SK-N-SH treated with all-trans-retinoic acid at 6 μM for 48 hours (cell line): ENCODE measurements at regions not wholly inside any gene's neighbourhood (a gene's known extent, or its start where the extent isn't known, plus 50 kb on each side); places are given as distances from the start of the nearest gene placed in this dataset.

Source experiments
- ATAC-seq: fragments of 200-7000 bp; cut with Tn5 transposase; 3 replicates; pipeline ENCODE4 v1.9.1; 2020; ENCODE audit warnings: mild to moderate bottlenecking, moderate library complexity
- ARNTL ChIP-seq: fragments of 450-650 bp; formaldehyde crosslinking; IDR thresholded peaks from 2 replicates; pipeline ENCODE4 v1.5.0; 2020; ENCODE audit warnings: low read depth, mild to moderate bottlenecking, moderate library complexity, borderline replicate concordance
- BACH2 ChIP-seq: fragments of 250-450 bp; sonication (Bioruptor Pico); IDR thresholded peaks from 2 replicates; pipeline ENCODE4 v1.9.0; 2021; ENCODE audit warnings: mild to moderate bottlenecking, borderline replicate concordance
- CREB5 ChIP-seq: fragments of 250-450 bp; sonication (Bioruptor Pico); IDR thresholded peaks from 2 replicates; pipeline ENCODE4 v1.5.1; 2020; ENCODE audit warnings: low read depth, mild to moderate bottlenecking, moderate library complexity
- CSDC2 ChIP-seq: fragments of 250-450 bp; sonication (Bioruptor Pico); IDR thresholded peaks from 2 replicates; pipeline ENCODE4 v1.5.0; 2020; ENCODE audit warnings: mild to moderate bottlenecking, moderate library complexity
- CSRNP3 ChIP-seq: fragments of 250-450 bp; sonication (Bioruptor Pico); IDR thresholded peaks from 2 replicates; pipeline ENCODE4 v1.5.1; 2021; ENCODE audit warnings: mild to moderate bottlenecking, moderate library complexity
- ESRRG ChIP-seq: fragments of 250-450 bp; sonication (Bioruptor Pico); IDR thresholded peaks from 2 replicates; pipeline ENCODE4 v1.6.1; 2021; ENCODE audit warnings: mild to moderate bottlenecking
- GLIS3 ChIP-seq: fragments of 250-450 bp; sonication (Bioruptor Pico); IDR thresholded peaks from 2 replicates; pipeline ENCODE4 v1.5.0; 2020; ENCODE audit warnings: mild to moderate bottlenecking, moderate library complexity
- ISL1 ChIP-seq: fragments of 250-450 bp; sonication (Bioruptor Pico); IDR thresholded peaks from 2 replicates; pipeline ENCODE4 v2.1.2; 2022; ENCODE audit warnings: mild to moderate bottlenecking, moderate library complexity
- OSR1 ChIP-seq: fragments of 250-450 bp; sonication (Bioruptor Pico); IDR thresholded peaks from 2 replicates; pipeline ENCODE4 v1.8.0; 2022; ENCODE audit warnings: moderate library complexity, mild to moderate bottlenecking, inconsistent platforms
- PATZ1 ChIP-seq: fragments of 250-450 bp; sonication (Bioruptor Pico); IDR thresholded peaks from 2 replicates; pipeline ENCODE4 v1.8.0; 2020; ENCODE audit warnings: mild to moderate bottlenecking, moderate library complexity, borderline replicate concordance
- PPARA ChIP-seq: fragments of 250-450 bp; sonication (Bioruptor Pico); IDR thresholded peaks from 2 replicates; pipeline ENCODE4 v1.5.0; 2020; ENCODE audit warnings: mild to moderate bottlenecking, borderline replicate concordance
- RARB ChIP-seq: fragments of 250-450 bp; sonication (Bioruptor Pico); IDR thresholded peaks from 2 replicates; pipeline ENCODE4 v1.8.0; 2021; ENCODE audit warnings: mild to moderate bottlenecking, moderate library complexity
- SNAI2 ChIP-seq: fragments of 250-450 bp; sonication (Bioruptor Pico); IDR thresholded peaks from 2 replicates; pipeline ENCODE4 v1.5.0; 2020; ENCODE audit warnings: mild to moderate bottlenecking, moderate library complexity
- TCF4 ChIP-seq: fragments of 250-450 bp; sonication (Bioruptor Pico); IDR thresholded peaks from 2 replicates; pipeline ENCODE4 v1.8.0; 2021; ENCODE audit warnings: mild to moderate bottlenecking, moderate library complexity, borderline replicate concordance
- TOX ChIP-seq: fragments of 250-450 bp; sonication (Bioruptor Pico); IDR thresholded peaks from 2 replicates; pipeline ENCODE4 v1.8.0; 2021; ENCODE audit warnings: mild to moderate bottlenecking, moderate library complexity, borderline replicate concordance
- ZC3H10 ChIP-seq: fragments of 250-450 bp; sonication (Bioruptor Pico); IDR thresholded peaks from 2 replicates; pipeline ENCODE4 v1.5.1; 2021; ENCODE audit warnings: mild to moderate bottlenecking, moderate library complexity
- ZFP3 ChIP-seq: fragments of 250-450 bp; sonication (Bioruptor Pico); IDR thresholded peaks from 2 replicates; pipeline ENCODE4 v1.5.0; 2020; ENCODE audit warnings: mild to moderate bottlenecking, moderate library complexity
- ZFP30 ChIP-seq: fragments of 450-650 bp; formaldehyde crosslinking; IDR thresholded peaks from 2 replicates; pipeline ENCODE4 v1.5.0; 2022; ENCODE audit warnings: mild to moderate bottlenecking, moderate library complexity
- ZNF565 ChIP-seq: fragments of 450-650 bp; formaldehyde crosslinking; conservative IDR thresholded peaks from 2 replicates; pipeline ENCODE4 v1.5.0; 2020; ENCODE audit warnings: low read depth, mild to moderate bottlenecking, moderate library complexity
- ZNF70 ChIP-seq: fragments of 450-650 bp; formaldehyde crosslinking; IDR thresholded peaks from 2 replicates; pipeline ENCODE4 v1.5.0; 2020; ENCODE audit warnings: mild to moderate bottlenecking, moderate library complexity
- ZNF8 ChIP-seq: fragments of 450-650 bp; formaldehyde crosslinking; IDR thresholded peaks from 2 replicates; pipeline ENCODE4 v1.5.0; 2020; ENCODE audit warnings: mild to moderate bottlenecking, moderate library complexity
- TF ChIP-seq, protein P1 (sequence below): fragments of 250-450 bp; sonication (Bioruptor Pico); IDR thresholded peaks from 2 replicates; pipeline ENCODE4 v1.5.0; 2020; ENCODE audit warnings: mild to moderate bottlenecking, moderate library complexity

DNA sequence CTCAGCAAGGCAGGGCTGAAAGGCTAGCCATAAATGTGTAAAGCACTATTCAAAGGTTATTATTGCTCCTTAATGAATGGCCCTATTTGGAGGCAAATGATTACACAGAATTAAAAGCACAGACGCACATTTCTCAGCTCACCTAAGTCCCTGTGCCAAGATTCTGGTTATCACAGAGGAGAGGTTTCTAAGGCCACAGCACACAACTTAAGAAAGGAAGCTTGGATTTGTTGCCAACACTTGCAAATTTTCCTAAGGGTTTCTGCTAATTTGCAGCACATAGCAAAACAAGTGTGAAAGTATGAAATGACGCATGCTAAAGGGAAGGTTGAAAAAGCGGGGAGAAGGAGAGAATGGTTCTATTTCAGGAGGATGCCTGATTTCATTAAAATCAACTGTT is 834.1 kb upstream of the C9orf72 start:
- no peak for ATAC-seq
- TF ChIP-seq ARNTL (CRISPR knock-in tag) (no peak), CSDC2 (no peak), ZFP30 (no peak), ZNF70 (CRISPR knock-in tag) (no peak), GLIS3 (CRISPR knock-in tag) (no peak), ISL1 (no peak), RARB (no peak), PPARA (CRISPR knock-in tag) (no peak), CREB5 (no peak), ZNF8 (CRISPR knock-in tag) (no peak), TOX (CRISPR knock-in tag) (no peak), SNAI2 (CRISPR knock-in tag) (no peak), CSRNP3 (no peak), BACH2 (no peak), TCF4 (no peak)
- TF ChIP-seq, protein P1, sequence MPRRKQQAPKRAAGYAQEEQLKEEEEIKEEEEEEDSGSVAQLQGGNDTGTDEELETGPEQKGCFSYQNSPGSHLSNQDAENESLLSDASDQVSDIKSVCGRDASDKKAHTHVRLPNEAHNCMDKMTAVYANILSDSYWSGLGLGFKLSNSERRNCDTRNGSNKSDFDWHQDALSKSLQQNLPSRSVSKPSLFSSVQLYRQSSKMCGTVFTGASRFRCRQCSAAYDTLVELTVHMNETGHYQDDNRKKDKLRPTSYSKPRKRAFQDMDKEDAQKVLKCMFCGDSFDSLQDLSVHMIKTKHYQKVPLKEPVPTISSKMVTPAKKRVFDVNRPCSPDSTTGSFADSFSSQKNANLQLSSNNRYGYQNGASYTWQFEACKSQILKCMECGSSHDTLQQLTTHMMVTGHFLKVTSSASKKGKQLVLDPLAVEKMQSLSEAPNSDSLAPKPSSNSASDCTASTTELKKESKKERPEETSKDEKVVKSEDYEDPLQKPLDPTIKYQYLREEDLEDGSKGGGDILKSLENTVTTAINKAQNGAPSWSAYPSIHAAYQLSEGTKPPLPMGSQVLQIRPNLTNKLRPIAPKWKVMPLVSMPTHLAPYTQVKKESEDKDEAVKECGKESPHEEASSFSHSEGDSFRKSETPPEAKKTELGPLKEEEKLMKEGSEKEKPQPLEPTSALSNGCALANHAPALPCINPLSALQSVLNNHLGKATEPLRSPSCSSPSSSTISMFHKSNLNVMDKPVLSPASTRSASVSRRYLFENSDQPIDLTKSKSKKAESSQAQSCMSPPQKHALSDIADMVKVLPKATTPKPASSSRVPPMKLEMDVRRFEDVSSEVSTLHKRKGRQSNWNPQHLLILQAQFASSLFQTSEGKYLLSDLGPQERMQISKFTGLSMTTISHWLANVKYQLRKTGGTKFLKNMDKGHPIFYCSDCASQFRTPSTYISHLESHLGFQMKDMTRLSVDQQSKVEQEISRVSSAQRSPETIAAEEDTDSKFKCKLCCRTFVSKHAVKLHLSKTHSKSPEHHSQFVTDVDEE (CRISPR knock-in tag): no peak

GRCh38 chr9:28409919-28410318 is 836.6 kb upstream of the C9orf72 start:
- TF ChIP-seq PATZ1 (no peak), TOX (CRISPR knock-in tag) (no peak), ZNF8 (CRISPR knock-in tag) (no peak), CSDC2 (no peak), ZFP30 (no peak), ISL1 (no peak), TCF4 (no peak)
- ATAC-seq: no peak

DNA sequence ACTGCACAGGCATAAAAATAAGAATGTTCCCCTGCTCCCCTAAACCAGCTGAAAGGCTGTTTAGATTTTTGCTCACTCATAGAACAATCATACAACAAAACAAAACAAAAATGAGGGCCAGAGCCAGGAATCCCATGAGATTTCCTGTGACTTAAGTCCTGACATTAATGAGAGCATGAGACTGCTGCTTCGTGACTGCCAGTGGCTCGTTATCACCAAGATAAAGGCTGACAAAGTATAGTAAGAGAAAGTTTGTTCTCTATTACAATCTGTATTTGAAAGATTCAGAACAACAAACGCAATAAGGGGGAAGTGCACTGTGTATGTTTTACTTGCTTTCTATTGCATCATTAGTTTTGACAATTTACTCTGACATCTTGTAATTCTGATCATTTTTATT is 837.1 kb upstream of the C9orf72 start:
- ATAC-seq: no peak
- TF ChIP-seq PATZ1 (no peak), ARNTL (CRISPR knock-in tag) (no peak), ZNF70 (CRISPR knock-in tag) (no peak), RARB (no peak), ZFP3 (no peak), ZFP30 (no peak), BACH2 (no peak), GLIS3 (CRISPR knock-in tag) (no peak), CREB5 (no peak), ESRRG (CRISPR knock-in tag) (no peak)

DNA sequence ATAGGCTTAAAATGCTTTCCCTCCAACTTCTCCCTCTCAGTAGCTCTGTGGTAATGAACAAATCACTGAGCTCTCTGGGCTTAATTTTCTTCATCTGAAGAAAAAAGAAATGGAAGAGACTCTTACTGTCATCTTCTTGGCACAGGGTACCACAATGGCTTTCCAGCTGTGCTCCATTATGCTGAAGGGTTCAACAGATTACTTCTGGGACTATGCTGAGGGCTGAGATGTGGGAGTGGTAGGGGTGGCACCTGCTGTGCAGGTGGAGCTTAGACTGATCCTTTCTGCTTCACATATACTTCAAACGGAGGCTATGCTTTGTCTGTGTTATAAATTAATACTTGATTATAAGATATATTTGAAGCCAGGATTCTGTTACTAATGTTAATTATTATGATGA is 840.2 kb upstream of the C9orf72 start:
- ATAC-seq: no peak
- TF ChIP-seq PATZ1 (no peak), TCF4 (no peak), CSRNP3 (no peak), CSDC2 (no peak), GLIS3 (CRISPR knock-in tag) (no peak), RARB (no peak), ZNF565 (CRISPR knock-in tag) (no peak), ZFP30 (no peak), TOX (CRISPR knock-in tag) (no peak), ISL1 (no peak), ZC3H10 (CRISPR knock-in tag) (no peak), OSR1 (no peak)
